HG02938 (cell line): ENCODE measurements at regions not wholly inside any gene's neighbourhood (a gene's known extent, or its start where the extent isn't known, plus 50 kb on each side); places are given as distances from the start of the nearest gene placed in this dataset.

Experiments used
- ATAC-seq: cut with Tn5 transposase; IDR thresholded peaks from one replicate; pipeline ENCODE4 v1.9.1; 2021; ENCODE audit warnings: mild to moderate bottlenecking, moderate library complexity; ENCODE audit not compliant: unreplicated experiment

DNA sequence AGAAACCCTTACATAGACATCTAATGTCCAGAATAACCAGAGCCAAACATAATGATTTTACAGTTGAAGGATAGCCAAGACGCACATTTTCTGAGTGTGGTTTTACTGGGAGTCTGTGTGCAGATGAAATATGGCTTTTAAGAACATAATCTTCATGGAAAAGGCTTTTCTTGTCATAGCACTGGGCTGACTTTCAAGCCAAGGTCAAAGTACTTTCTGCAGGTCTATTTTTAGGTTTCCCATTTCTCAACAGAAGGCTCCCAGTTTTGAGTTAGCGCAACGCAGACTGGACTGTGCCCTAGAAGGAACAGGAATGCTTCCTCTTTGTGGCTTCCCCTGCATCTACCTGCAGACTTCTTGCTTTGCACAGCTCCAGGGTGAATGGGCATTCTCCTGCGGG lies 92.3 kb upstream of the UPP2 start:
- ATAC-seq: no peak

DNA sequence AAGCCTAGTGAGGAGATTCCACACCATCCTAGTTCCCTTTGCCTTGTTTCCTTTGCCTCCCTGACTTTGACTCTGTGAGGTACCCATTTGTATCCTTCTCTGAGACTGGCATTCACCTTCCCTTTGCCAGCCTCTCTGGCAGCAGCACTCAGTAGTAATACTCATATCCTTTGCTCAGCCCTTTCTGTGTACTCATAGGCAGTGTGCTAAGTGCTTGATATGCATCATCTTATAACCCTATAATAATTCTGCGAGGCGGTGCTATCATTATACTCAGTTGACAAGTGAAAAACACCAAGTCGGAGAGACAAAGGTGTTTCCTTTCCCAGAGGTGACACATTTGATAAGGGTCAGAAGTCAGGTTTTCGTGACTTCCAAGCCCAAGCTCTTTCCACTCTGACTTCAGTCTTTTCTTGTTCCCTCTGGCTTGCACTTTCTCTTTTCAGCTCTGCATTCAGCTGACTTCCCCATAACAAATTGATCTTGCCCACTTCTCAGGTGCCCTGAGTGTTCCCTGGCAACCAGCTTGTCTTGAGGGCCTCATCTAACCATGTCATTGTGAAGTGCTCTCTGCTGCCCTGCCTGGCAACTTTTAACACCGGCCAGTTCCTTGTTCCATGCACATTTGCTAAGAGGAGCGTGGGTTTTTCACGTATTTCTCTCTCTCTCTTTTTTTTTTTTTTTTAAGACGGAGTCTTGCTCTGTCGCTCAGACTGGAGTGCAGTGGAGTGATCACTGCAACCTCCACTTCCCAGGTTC lies 94.5 kb upstream of the UPP2 start:
- peak; percentile 54 for ATAC-seq

DNA sequence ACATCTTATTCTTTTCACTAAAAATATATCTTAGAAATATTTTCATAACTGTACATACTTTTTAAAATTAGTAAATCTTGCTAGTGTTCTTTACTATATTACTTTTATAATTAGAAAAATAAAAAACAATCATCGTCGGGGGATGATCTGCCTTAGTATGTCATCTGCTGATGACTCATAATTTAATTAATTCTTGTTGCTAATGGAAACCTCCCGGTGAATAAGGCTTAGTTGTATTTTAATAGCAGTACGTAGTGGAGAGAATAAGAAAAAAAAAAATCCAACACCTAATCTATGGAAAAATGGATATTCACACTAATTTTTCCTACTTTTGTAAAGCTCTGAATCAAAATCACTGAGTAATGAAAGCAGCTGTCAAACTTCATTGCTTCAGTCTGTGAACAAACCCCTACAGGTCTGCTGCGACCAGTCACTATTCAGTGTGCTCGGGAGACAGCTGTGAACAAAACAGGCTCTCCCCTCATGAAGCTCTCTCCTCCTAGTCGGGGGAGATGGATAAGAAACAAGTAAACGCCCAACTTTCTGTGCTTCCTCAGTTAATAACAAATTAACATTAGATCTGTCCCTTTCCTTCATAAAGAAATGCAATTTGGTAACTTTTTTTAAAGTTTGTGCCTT lies 97.4 kb upstream of the UPP2 start:
- ATAC-seq: no peak

DNA sequence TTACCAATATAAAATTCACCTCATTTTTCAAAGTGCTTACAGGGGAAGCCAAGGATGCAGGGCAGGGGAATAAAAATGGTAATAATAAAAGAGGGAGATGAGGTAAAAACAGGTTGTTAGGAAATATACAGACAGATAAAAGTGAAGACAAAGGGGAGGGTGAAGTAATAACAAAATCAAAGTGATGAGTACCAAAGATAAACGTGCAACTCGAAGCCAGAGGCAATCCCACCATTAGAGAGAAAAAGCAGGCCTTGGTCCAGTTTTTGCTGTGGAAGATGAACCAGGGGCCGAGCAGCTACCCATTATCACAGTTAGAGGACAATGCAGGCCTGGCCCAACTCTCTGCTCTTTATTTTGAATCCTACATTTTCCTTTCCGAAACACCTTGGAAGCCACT lies 99.6 kb upstream of the UPP2 start:
- ATAC-seq: no peak

DNA sequence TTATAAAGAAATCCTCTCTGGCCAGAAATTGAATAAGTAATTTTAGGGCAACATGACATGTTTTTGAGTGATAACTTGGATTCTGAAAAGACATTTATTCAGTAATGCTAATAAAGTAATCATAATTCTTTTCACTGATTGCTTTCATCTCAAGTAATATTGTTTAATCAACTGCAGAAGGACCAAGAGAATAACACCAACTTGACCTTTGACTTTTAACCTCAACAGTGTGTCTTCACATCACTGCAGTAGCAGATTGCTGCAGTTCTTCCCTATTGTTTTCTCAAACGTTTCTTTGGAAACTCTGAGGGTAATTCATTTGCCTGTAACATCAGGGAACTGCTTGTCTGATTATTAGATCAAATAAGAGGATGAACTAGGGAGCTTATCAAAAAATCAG lies 104.9 kb upstream of the UPP2 start:
- ATAC-seq: no peak

DNA sequence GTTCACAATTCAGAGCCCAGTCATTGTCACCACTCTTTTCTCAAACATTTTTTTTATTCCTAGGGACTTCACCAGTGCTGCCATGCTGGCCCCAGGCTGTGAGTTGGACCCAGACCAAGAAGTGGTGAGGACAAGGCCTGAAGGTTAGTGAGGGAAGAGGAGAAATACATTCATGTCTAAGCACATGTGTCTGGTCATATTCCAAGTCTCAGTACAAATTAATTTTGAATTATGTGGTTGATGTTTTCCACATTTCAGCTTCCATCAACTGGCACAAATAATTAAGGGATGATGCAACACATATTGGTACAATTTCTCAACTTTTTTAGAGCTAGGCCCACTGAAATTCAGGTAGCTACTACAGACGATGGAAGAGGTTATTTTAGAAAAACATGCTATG lies 106.6 kb upstream of the UPP2 start:
- ATAC-seq: no peak

DNA sequence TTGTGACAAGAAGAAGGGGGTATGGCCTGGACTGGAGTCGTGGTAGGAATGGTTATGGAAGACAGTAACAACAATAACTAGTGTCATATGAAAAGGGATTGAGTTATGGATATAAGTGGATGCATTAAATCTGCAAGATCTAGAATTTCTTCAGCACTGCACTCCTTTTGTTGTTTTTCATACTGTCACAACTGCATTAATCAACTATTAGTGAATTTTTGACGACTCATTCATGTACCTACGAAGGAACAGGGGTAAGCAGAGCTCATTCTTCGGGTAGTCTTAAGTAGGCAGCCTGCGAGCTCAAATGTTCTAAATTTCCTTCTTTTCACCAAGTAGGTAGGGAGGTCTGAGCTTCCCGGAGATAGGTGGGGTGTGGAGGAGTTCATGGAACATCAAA lies 109.7 kb upstream of the UPP2 start:
- ATAC-seq: no peak

DNA sequence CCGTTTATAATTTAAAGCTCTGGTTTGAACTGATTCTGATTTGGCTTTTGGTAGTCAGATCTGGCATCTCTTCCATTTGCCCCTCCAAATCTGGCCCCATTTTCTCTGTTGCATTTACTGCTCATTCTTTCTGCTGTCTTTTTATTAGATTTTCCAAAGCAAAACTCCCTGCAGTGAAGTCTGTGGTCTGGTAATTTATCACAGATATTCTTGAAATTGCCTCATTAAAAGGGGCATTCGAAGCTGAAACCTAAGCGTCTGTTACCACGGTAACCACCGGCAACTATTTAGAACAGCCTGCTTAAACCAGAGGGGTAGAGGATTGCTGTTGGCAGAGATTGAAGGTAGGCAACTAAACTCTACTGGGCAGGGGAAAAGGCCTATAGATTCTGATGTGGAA lies 111.5 kb upstream of the UPP2 start:
- no peak for ATAC-seq

DNA sequence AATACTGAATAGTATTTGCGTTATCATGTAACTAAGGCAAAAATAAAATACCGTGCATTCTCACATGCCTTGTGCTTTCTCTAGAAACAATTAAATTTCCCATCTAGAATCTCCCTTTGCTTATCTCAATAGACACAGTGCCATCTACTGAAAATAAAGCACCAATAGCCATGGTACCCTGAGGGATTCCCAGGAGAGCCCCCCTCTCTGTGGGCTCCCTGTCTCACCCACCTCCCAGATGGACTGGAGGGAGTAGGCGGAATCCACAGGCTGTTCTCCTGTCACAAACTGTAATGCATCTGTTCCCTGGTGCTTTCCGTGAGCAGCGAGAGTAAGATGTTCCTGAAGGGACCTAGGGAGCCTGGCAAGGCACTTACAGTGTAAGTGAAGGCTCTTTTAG lies 112.4 kb upstream of the UPP2 start:
- no peak for ATAC-seq

DNA sequence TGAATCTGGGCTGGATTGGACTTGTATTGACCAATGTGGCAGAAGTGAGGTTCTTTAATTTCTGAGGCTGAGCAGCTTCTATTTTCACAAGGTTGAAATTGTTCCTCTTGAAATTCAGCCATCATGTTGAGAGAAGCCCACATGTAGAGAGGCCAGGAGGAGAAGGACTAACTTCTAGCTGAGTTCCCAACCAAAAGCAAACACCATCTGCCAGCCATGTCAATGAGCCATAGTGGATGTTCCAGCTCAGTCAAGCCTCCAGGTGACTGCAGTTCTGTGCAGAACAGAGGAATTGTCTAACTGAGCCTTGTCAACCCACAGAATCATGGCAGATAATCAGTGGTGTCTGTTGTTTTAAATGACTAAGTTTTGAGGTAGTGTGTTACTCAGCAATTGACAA lies 110.6 kb upstream of the ACVR1 start:
- no peak for ATAC-seq

DNA sequence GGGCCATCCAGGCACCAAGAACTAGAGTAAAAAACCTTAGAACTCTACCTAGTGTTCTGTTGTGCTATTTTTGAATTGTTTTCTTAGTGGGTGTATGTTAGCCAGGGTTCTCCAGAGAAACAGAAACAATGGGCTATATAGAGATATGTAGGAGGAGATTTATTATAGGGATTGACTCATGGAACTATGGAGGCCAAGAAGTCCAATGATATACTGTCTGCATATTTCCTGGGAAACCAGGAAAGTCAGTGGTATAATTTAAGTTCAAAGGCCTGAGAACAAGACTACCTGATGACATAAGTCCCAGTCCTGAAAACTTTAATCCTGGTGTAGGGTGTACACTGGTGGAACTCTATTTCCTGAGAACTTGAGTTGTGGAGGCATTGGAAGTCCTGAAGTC lies 108.7 kb upstream of the ACVR1 start:
- ATAC-seq: no peak

DNA sequence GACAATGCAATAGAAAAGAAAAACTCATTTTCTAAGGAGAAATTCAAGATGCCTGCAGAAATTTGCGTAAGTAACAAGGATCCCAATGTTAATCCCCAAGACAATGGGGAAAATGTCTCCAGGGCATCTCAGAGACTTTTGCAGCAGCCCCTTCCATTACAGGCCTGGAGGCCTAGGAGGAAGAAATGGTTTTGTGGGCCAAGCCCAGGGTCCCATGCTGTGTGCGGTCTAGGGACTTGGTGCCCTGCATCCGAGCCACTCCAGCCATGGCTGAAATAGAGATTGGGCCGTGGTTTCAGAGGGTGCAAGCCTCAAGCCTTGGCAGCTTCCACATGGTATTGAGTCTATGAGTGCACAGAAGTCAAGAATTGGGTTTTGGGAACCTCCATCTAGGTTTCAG lies 103.9 kb upstream of the ACVR1 start:
- ATAC-seq: no peak

DNA sequence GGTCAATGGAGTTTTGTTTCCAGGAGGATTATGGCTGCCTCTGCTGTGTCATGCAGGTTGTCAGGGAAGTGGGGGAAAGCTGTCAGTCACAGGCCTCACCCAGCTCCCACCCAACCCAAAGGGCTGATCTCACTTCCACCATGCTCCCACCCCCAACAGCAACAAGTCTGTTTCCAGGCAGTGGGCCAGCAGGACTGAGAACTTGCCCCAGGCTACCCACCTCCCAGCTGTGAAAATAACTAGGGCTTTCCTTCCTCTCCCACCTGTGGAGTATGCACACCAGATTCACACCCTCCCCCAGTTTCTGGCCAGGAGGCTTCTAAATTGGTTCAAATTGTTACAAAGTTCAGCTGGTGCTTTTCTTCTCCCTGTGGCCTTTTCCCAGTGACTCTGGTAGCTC lies 95.6 kb upstream of the ACVR1 start:
- no peak for ATAC-seq

DNA sequence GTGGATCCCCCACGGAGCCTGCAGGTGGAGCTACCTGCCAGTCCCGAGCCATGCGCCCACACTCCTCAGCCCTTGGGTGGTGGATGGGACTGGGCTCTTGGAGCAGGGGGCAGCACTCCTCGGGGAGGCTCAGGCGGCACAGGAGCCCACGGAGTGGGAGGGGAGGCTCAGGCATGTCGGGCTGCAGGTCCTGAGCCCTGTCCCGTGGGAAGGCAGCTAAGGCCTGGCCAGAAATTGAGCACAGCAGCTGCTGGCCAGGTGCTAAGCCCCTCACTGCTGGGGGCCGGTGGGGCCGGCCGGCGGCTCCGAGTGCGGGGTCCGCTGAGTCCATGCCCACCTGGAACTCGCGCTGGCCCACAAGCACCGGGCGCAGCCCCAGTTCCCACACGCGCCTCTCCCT lies 91.7 kb upstream of the ACVR1 start:
- ATAC-seq: no peak

DNA sequence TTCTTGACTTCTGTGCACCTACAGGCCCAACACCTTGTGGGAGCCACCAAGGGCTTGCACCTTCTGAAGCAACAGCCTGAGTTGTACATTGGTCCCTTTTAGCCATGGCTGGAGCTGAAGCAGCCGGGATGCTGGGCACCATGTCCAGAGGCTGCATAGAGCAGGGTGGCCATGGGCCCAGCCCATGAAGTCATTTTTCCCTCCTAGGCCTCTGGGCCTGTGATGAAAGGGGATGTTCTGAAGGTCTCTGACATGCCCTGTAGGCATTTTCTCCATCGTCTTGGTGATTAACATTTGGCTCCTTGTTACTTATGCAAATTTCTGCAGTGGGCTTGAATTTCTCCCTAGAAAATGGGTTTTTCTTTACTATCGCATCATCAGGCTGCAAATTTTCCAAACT lies 83.1 kb upstream of the ACVR1 start:
- no peak for ATAC-seq

DNA sequence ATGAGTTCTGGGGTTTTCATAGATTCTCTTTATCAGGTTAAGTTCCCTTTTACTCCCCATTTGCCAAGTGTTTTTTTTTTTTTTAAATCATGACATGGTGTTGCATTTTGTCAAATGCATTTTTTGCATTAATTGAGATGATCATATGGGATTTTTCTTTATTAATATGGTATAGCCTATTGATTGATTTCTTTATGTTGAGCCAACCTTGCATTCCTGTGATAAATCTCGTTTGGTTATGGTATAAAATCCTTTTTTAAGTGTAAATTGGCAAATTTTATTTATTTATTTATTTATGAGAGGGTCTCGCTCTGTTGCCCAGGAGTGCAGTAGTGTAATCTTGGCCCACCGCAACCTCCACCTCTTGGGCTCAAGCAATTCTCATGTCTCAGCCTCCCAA lies 81.5 kb upstream of the ACVR1 start:
- ATAC-seq: no peak

DNA sequence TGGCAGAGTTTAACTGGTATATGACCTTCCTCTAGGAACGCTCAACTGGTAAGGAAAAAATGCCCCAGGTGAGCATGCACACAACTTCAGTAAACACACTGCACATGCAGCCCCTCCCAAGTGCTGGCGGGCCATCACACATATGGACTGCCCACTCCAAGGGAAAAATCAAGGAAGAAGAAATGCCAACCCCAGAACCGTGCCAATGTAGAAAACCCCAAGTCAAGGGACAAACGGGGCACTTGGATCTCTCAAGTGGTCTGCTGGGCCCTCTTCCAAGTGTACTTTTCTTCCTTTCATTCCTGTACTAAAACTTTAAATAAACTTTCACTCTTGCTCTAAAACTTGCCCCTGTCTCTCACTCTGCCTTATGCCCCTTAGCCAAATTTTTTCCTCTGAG lies 76.4 kb upstream of the ACVR1 start:
- no peak for ATAC-seq

DNA sequence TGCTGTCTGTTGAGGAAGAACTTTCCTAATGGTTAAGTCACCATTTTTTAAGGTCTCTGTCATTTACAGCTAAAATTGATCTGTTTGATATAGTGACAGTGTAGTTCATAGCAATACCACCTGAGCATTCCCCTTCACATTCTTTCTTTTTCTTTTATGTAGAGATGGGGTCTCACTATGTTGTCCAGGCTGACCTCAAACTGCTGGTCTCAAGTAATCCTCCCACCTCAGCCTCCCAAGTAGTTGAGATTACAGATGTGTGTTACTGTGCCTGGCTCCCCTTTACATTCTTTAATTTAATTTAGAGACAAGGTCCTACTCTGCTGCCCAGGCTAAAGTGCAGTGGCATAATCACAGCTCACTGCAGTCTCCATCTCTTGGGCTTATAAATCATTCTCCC lies 72.7 kb upstream of the ACVR1 start:
- ATAC-seq: no peak

DNA sequence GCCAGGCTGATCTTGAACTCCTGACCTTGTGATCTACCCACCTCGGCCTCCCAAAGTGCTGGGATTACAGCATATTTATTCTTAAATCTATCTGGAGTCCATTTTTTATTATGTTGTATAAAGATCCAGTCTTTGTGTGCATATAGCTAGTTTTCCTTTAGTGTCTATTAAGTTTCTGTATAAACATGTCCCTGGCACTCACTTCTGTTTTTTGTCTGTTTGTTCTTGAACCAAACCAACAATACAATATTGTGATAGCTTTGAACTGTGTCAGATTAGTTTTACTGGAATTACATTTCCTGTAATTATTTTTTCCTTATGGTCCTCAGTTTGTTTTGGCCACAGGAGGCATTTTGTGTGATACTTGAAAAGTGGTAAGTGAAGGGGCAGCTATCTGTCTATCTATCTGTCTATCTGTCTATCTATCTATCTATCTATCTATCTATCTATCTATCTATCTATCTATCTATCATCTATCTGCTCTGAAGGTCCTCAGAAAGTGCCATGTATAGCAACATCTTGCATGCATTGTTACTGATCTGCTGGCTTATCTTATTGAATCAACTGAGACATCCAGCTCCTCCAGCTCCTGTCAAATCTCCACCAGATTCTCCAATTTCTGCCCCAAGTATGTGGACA lies 70.9 kb upstream of the ACVR1 start:
- no peak for ATAC-seq

DNA sequence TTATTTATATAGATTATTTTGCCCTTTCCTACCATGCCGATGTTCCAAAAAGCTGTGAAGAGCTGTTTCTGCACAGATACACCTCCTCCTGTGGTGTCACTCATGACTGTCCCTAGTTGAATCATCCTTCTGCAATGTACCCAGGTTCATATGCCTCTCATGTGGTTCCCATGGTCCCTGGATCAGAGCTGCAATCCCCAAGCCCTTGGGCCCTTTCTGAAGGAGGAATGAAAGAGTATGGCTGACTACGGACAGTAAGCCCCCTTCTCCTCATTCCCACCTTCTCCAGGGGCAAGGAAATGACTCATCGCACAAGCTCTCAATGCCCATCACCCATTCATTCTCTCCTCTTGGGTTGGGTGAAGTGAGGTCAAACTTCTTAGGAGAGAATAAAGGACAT lies 63.9 kb upstream of the ACVR1 start:
- no peak for ATAC-seq

DNA sequence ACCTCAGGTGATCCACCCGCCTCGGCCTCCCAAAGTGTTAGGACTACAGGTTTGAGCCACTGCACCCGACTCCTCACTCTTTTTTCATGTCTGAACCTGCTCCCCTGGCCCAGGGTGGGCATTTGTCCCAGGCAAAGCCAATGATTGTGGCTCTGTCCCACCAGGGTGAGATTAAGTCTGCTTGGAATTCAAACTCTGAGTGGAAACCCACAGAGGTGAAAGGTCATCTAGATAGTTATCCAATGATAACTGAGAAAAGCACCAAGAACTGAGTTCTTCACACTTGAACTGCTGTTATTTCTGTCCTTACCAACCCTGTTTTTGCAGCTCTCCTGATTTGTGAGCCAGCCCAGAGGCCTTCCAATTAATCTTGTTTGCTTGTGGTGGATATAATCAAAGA lies 62.4 kb upstream of the ACVR1 start:
- ATAC-seq: no peak

DNA sequence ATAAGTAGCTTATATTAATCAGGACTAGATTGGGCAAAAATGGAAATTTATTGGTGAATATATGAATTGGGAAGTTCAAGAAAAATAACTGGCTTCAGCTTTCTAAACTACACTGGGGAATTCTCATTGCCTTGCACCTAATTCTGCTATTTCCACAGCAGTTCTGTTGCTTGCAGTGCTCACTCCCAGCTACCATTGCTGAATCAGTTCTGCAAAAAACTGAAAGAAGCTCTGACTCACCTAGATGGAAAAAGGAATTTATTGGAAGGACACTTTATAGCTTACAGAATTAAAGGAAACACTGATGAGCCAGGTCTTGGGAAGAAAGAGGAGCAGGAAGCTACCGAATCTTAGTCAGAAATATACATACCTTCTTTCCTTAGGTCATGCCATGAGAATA lies 60.3 kb upstream of the ACVR1 start:
- ATAC-seq: no peak
